ENCODE measurements at regions not wholly inside any gene's neighbourhood (a gene's known extent, or its start where the extent isn't known, plus 50 kb on each side); places are given as distances from the start of the nearest gene placed in this dataset.

GRCh38 chr22:26992556-26992955 lies 335.2 kb downstream of the MIAT start:
- Mint-ChIP-seq H3K4me1 (peaks cover 0 to 4% (median 0%) of the 10 kb centered on the region in 3 donors), H3K9me3 (peaks cover 0 to 5% (median 0%) of the 10 kb centered on the region in 7 donors), H3K27me3 (peaks cover 4 to 14% (median 5%) of the 10 kb centered on the region in 3 donors), H3K36me3 (no peaks in the 10 kb centered on the region), H3K4me3 (no peak overlapping the region), H3K27ac (no peak overlapping the region)
- DNase-seq (no peak), ATAC-seq (ENCODE audit: low read depth in 2 of 2) (no peak)

DNA sequence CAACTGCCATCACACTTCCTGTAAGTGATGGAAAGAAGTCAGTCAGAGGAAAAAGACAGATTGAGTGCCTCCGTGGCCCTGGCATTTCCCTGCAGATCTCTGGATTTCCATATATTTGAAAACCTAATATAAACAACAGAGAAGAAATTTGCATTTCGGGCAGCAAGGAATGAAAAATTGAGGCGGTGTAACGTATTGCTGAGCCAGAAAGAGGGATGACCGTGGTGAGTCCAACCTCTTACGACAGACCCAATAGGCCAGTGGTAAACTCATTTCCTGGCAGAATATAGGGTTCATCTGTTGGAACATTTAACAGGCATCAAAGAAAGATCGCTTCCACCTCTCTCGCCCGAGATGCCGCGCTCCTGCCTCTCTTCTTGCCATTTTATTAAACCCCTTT lies 336.5 kb downstream of the MIAT start:
- Mint-ChIP-seq H3K4me1 (peaks cover 0 to 4% (median 0%) of the 10 kb centered on the region in 3 donors), H3K27ac (no peak overlapping the region), H3K27me3 (peaks cover 5 to 20% (median 7%) of the 10 kb centered on the region in 3 donors), H3K4me3 (no peak overlapping the region), H3K36me3 (no peaks in the 10 kb centered on the region), H3K9me3 (peaks cover 0 to 5% (median 0%) of the 10 kb centered on the region in 7 donors)
- DNase-seq, result no peak
- ATAC-seq (ENCODE audit: low read depth in 2 of 2), result no peak

DNA sequence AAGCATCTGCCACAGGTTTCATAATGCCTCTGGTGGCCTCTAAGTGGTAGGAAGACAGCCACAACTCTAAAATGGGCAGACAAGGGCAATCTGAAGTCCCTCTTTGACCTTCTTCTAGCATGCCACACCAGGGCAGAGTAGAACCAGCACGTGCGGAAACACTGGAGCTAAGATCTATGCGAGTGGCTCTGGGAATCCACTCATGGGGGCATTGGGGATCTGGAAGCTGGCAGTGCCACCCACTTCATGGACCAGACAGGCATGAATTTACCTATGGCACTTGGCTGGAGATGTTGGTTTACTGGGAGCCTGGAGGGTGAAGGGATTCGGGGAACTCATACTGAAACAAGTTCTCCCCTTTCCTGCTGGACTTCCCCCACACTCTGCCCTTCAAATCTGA lies 337.4 kb downstream of the MIAT start:
- H3K36me3 Mint-ChIP-seq, result no peaks in the 10 kb centered on the region
- H3K27me3 Mint-ChIP-seq, result peaks cover 7 to 26% (median 8%) of the 10 kb centered on the region in 3 donors
- H3K4me1 Mint-ChIP-seq, result peaks cover 0 to 4% (median 0%) of the 10 kb centered on the region in 3 donors
- ATAC-seq (ENCODE audit: low read depth in 2 of 2) (no peak), DNase-seq (no peak)
- no peak overlapping the region for H3K4me3 Mint-ChIP-seq
- no peak overlapping the region for H3K27ac Mint-ChIP-seq
- peaks cover 0 to 5% (median 0%) of the 10 kb centered on the region in 7 donors for H3K9me3 Mint-ChIP-seq

- H3K9me3 Mint-ChIP-seq, result peaks cover 0 to 5% (median 0%) of the 10 kb centered on the region in 7 donors
- H3K27ac Mint-ChIP-seq, result no peak overlapping the region
- no peaks in the 10 kb centered on the region for H3K36me3 Mint-ChIP-seq
- no peak for ATAC-seq (ENCODE audit: low read depth in 2 of 2)
- peaks cover 0 to 4% (median 0%) of the 10 kb centered on the region in 3 donors for H3K4me1 Mint-ChIP-seq
- H3K27me3 Mint-ChIP-seq, result peaks cover 7 to 27% (median 12%) of the 10 kb centered on the region in 3 donors
- no peak for DNase-seq
- no peak overlapping the region for H3K4me3 Mint-ChIP-seq
Observed at GRCh38 chr22:26995235-26995634, 337.8 kb downstream of the MIAT start.

DNA sequence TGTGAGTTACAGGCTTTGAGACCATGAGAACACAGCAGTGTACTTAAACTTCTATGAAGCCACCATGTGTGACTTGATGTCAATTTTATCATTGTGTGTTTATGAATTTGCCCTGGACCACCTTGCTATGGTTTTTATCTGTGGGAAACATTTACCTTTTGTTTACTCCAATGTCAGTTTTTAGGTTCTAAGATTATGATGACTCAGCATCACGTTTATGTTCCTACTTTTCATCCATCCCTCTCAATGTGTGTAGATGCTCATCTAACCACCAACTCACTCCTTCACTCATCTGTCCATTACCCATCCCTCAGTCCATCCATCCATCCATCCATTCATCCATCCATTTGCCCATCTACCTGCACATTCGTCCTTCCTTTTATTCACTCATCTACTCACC lies 338.8 kb downstream of the MIAT start:
- Mint-ChIP-seq H3K27me3 (peaks cover 8 to 27% (median 14%) of the 10 kb centered on the region in 3 donors), H3K9me3 (peaks cover 0 to 5% (median 0%) of the 10 kb centered on the region in 7 donors), H3K4me1 (no peaks in the 10 kb centered on the region), H3K4me3 (no peak overlapping the region), H3K36me3 (no peaks in the 10 kb centered on the region), H3K27ac (no peak overlapping the region)
- no peak for DNase-seq
- ATAC-seq (ENCODE audit: low read depth in 2 of 2), result no peak

DNA sequence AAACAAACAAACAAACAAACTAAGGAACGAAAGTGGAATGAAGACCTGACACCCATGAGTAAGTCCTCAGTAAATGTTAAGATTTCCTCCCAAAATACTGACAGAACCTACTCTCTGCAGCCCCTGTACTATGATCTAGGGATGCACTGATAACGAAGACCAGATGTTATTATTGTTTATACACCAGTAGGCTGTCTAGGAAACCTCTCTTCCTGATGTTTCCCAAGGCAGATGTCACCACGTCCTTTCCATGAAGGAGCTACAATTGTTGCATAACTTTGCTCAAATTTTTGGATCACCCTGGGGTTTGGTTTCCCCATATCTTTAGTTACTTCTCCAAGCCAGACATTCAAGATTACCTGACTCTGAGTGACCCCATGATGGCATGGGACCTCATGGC lies 340.7 kb downstream of the MIAT start:
- peaks cover 16 to 38% (median 32%) of the 10 kb centered on the region in 3 donors for H3K27me3 Mint-ChIP-seq
- ATAC-seq (ENCODE audit: low read depth in 2 of 2) (no peak), DNase-seq (no peak)
- no peaks in the 10 kb centered on the region for H3K36me3 Mint-ChIP-seq
- H3K4me3 Mint-ChIP-seq, result no peak overlapping the region
- peaks cover 0 to 5% (median 2%) of the 10 kb centered on the region in 7 donors for H3K9me3 Mint-ChIP-seq
- no peak overlapping the region for H3K27ac Mint-ChIP-seq
- no peaks in the 10 kb centered on the region for H3K4me1 Mint-ChIP-seq

DNA sequence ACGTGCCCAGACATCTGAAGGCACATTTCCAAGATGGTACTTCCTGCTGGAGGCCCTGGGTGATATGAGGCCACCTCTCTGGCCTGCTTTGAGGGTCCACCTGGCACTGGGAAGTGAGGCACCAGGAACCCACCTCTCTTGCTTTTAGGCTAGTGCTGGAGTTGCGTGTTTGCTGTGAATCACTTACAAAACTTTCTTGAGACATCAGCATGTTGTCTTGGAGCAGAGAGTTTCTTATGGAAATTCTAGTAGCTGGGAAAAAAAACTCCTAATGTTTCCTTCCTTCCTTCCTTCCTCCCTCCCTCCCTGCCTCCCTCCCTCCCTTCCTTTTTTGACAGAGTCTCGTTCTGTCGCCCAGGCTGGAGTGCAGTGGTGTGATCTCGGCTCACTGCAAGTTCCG lies 341.3 kb downstream of the MIAT start:
- DNase-seq, result no peak
- Mint-ChIP-seq H3K9me3 (peaks cover 0 to 5% (median 2%) of the 10 kb centered on the region in 7 donors), H3K4me3 (no peak overlapping the region), H3K4me1 (no peaks in the 10 kb centered on the region), H3K27me3 (peaks cover 16 to 41% (median 35%) of the 10 kb centered on the region in 3 donors), H3K36me3 (no peaks in the 10 kb centered on the region), H3K27ac (no peak overlapping the region)
- no peak for ATAC-seq (ENCODE audit: low read depth in 2 of 2)

GRCh38 chr22:27003297-27003696 lies 345.9 kb downstream of the MIAT start:
- no peaks in the 10 kb centered on the region for H3K36me3 Mint-ChIP-seq
- no peak for ATAC-seq (ENCODE audit: low read depth in 2 of 2)
- peaks cover 11 to 35% (median 29%) of the 10 kb centered on the region in 3 donors for H3K27me3 Mint-ChIP-seq
- H3K4me3 Mint-ChIP-seq, result no peak overlapping the region
- H3K27ac Mint-ChIP-seq, result no peak overlapping the region
- H3K4me1 Mint-ChIP-seq, result no peaks in the 10 kb centered on the region
- no peak for DNase-seq
- H3K9me3 Mint-ChIP-seq, result peaks cover 0 to 6% (median 0%) of the 10 kb centered on the region in 7 donors

DNA sequence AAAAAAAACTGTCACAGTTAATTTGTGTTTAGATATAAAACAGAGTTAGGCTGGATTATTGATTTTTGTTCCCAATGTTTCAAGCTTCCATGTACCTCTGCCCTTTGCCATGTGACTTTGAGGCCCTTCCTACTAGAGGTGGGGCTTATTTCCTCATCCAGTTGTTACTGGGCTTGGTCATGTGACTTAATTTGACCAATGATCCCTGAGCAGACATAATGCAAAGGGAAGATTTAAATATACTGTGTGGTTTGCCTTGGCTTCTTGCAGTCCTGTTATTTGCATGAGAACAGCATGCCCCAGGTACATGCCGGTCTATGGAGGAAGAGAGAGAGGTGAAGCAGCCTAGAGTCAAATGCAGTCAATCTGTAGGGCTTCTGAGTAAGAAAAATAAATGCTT lies 347.0 kb downstream of the MIAT start:
- H3K36me3 Mint-ChIP-seq, result no peaks in the 10 kb centered on the region
- H3K27ac Mint-ChIP-seq, result no peak overlapping the region
- H3K4me1 Mint-ChIP-seq, result no peaks in the 10 kb centered on the region
- H3K27me3 Mint-ChIP-seq, result peaks cover 8 to 31% (median 23%) of the 10 kb centered on the region in 3 donors
- DNase-seq, result no peak
- peaks cover 0 to 6% (median 0%) of the 10 kb centered on the region in 7 donors for H3K9me3 Mint-ChIP-seq
- H3K4me3 Mint-ChIP-seq, result no peak overlapping the region
- no peak for ATAC-seq (ENCODE audit: low read depth in 2 of 2)

- Mint-ChIP-seq H3K9me3 (peaks cover 0 to 6% (median 0%) of the 10 kb centered on the region in 7 donors), H3K27me3 (peaks cover 0 to 6% (median 5%) of the 10 kb centered on the region in 3 donors), H3K4me1 (no peaks in the 10 kb centered on the region), H3K36me3 (no peaks in the 10 kb centered on the region), H3K4me3 (no peak overlapping the region), H3K27ac (no peak overlapping the region)
- ATAC-seq (ENCODE audit: low read depth in 2 of 2) (no peak), DNase-seq (no peak)
Observed at GRCh38 chr22:27008454-27008853, 351.1 kb downstream of the MIAT start.

GRCh38 chr22:27011133-27011532 lies 353.7 kb downstream of the MIAT start:
- peaks cover 0 to 4% (median 0%) of the 10 kb centered on the region in 7 donors for H3K9me3 Mint-ChIP-seq
- no peak overlapping the region for H3K4me3 Mint-ChIP-seq
- H3K27ac Mint-ChIP-seq, result peak overlapping the region in 1 of 6 donors; percentile 42

DNA sequence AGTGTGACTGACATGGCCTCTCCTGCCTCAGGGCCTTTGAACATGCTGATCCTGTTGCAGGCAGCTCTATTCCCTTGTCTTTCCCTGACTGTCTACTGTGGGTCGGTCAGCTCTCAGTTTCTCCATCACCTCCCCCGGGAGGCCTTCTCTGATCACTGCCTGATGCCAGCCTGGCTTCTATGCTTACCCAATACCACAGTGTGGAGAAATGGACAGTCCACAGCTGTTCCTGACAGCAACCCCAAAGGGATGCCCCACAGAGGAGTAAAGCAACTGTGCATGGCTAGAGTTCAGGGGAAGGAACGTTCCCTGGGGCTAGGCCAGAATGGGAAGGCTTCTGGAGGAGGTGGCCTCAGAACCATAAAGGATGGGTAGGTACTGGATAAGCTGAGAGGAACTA lies 354.3 kb downstream of the MIAT start:
- Mint-ChIP-seq H3K4me3 (no peak overlapping the region), H3K36me3 (no peaks in the 10 kb centered on the region), H3K9me3 (peaks cover 0 to 4% (median 0%) of the 10 kb centered on the region in 7 donors), H3K27ac (no peak overlapping the region), H3K27me3 (peaks cover 0 to 6% (median 5%) of the 10 kb centered on the region in 3 donors), H3K4me1 (no peaks in the 10 kb centered on the region)
- ATAC-seq (ENCODE audit: low read depth in 2 of 2) (no peak), DNase-seq (no peak)

More at GRCh38 chr22:27011133-27011532, 353.7 kb downstream of the MIAT start:
- Mint-ChIP-seq H3K4me1 (no peaks in the 10 kb centered on the region), H3K36me3 (no peaks in the 10 kb centered on the region), H3K27me3 (peaks cover 0 to 6% (median 5%) of the 10 kb centered on the region in 3 donors)
- ATAC-seq (ENCODE audit: low read depth in 2 of 2) (no peak), DNase-seq (no peak)

- Mint-ChIP-seq H3K9me3 (peaks cover 0 to 7% (median 0%) of the 10 kb centered on the region in 7 donors), H3K4me1 (no peaks in the 10 kb centered on the region), H3K4me3 (no peak overlapping the region), H3K27me3 (peaks cover 36 to 41% (median 37%) of the 10 kb centered on the region in 3 donors), H3K36me3 (no peaks in the 10 kb centered on the region), H3K27ac (no peak overlapping the region)
- DNase-seq, result no peak
- ATAC-seq (ENCODE audit: low read depth in 2 of 2), result no peak
Observed at GRCh38 chr22:27019827-27020226, 362.4 kb downstream of the MIAT start.

GRCh38 chr22:27022274-27022895 lies 365.0 kb downstream of the MIAT start:
- H3K27me3 Mint-ChIP-seq, result peaks cover 42 to 48% (median 43%) of the 10 kb centered on the region in 3 donors
- H3K27ac Mint-ChIP-seq, result no peak overlapping the region
- no peak for ATAC-seq (ENCODE audit: low read depth in 2 of 2)
- H3K36me3 Mint-ChIP-seq, result no peaks in the 10 kb centered on the region
- H3K4me1 Mint-ChIP-seq, result no peaks in the 10 kb centered on the region
- H3K9me3 Mint-ChIP-seq, result peaks cover 0 to 7% (median 0%) of the 10 kb centered on the region in 7 donors
- DNase-seq, result no peak
- H3K4me3 Mint-ChIP-seq, result no peak overlapping the region
